ENCODE measurements at regions not wholly inside any gene's neighbourhood (a gene's known extent, or its start where the extent isn't known, plus 50 kb on each side); places are given as distances from the start of the nearest gene placed in this dataset.

- ChIA-PET POLR2A (no interaction called here), CTCF (interaction anchor here (2.0 kb wide), 1 partner anchor 72 kb away, joined by 4 read pairs; no protein-coding TSS in a partner anchor)
- no peak overlapping the region for H3K4me3 ChIP-seq (ENCODE audit: low read depth, low read length)
- no peak overlapping the region for H3K27ac ChIP-seq (ENCODE audit: extremely low read depth, low read depth, low read length)
- no peak for TF ChIP-seq ZNF266 (tag by site-specific recombination; IDR thresholded peaks at IDR 0.05; ENCODE audit: low read depth)
- H3K36me3 ChIP-seq (ENCODE audit: control insufficient read depth in 2 of 2, insufficient read depth in 1 of 2, low read length in 2 of 2): no peaks in the 10 kb centered on the region
- no peaks in the 10 kb centered on the region for H3K9me3 ChIP-seq (ENCODE audit: control insufficient read depth, insufficient read depth, low read depth, low read length)
- peaks cover 6% of the 10 kb centered on the region for H3K4me1 ChIP-seq (ENCODE audit: control insufficient read depth, insufficient read depth, low read length)
These were observed 218.5 kb downstream of the TRIB2 start for GRCh38 chr2:12935222-12935621.

GRCh38 chr2:12935796-12936195 is 219.1 kb downstream of the TRIB2 start:
- TF ChIP-seq ZSCAN30 (tag by site-specific recombination; IDR thresholded peaks at IDR 0.05) (no peak), KLF9 (tag by site-specific recombination; IDR thresholded peaks at IDR 0.05; ENCODE audit: low read depth) (no peak), ZNF623 (tag by site-specific recombination; IDR thresholded peaks at IDR 0.05) (no peak), ATF2 (tag by site-specific recombination; IDR thresholded peaks at IDR 0.05; ENCODE audit: low read depth) (no peak), ZBTB44 (tag by site-specific recombination; IDR thresholded peaks at IDR 0.05) (no peak), ZNF768 (tag by site-specific recombination; IDR thresholded peaks at IDR 0.05) (no peak), ZEB2 (tag by site-specific recombination; IDR thresholded peaks at IDR 0.05) (no peak), ZNF548 (tag by site-specific recombination; IDR thresholded peaks at IDR 0.05) (no peak), ZNF610 (tag by site-specific recombination; IDR thresholded peaks at IDR 0.05; ENCODE audit: borderline replicate concordance) (no peak), ZNF404 (tag by site-specific recombination; IDR thresholded peaks at IDR 0.05) (no peak), ZNF660 (tag by site-specific recombination; IDR thresholded peaks at IDR 0.05) (no peak), MYNN (tag by site-specific recombination; IDR thresholded peaks at IDR 0.05; ENCODE audit: borderline replicate concordance) (no peak), ZBTB10 (tag by site-specific recombination; IDR thresholded peaks at IDR 0.05) (no peak), ZNF792 (tag by site-specific recombination; IDR thresholded peaks at IDR 0.05) (no peak), ZNF324 (tag by site-specific recombination; IDR thresholded peaks at IDR 0.05) (no peak), ZNF354C (tag by site-specific recombination; IDR thresholded peaks at IDR 0.05; ENCODE audit: borderline replicate concordance, low read depth) (no peak), ZNF514 (tag by site-specific recombination; IDR thresholded peaks at IDR 0.05) (no peak)
- ChIA-PET CTCF (interaction anchor here (0.8 to 2.0 kb wide), 2 partner anchors 12 to 71 kb away, joined by 3 to 4 read pairs; no protein-coding TSS in a partner anchor), POLR2A (no interaction called here)
- Histone ChIP-seq H3K27ac (ENCODE audit: extremely low read depth, low read depth, low read length) (no peak overlapping the region), H3K9me3 (ENCODE audit: control insufficient read depth, insufficient read depth, low read depth, low read length) (no peaks in the 10 kb centered on the region), H3K36me3 (ENCODE audit: control insufficient read depth in 2 of 2, insufficient read depth in 1 of 2, low read length in 2 of 2) (no peaks in the 10 kb centered on the region), H3K4me1 (ENCODE audit: control insufficient read depth, insufficient read depth, low read length) (peaks cover 3% of the 10 kb centered on the region), H3K4me3 (ENCODE audit: low read depth, low read length) (no peak overlapping the region)
